Colonic mucosa (tissue), 4 donors: ENCODE measurements at regions not wholly inside any gene's neighbourhood (a gene's known extent, or its start where the extent isn't known, plus 50 kb on each side); places are given as distances from the start of the nearest gene placed in this dataset.
"Not testable (repeated sequence)": the region's sequence is repeated elsewhere in the genome, so short reads cannot be mapped to it uniquely, and the experiment has no call there.

Source experiments
- DNase-seq: peaks from one replicate; pipeline ENCODE4 v3.0.0-alpha.2; 2020
- H3K27ac ChIP-seq: fragments of 200-600 bp; one replicate; pipeline ENCODE4 v1.8.0; 2021
- H3K27me3 ChIP-seq: fragments of 200-600 bp; one replicate; pipeline ENCODE4 v1.8.0; 2021
- H3K36me3 ChIP-seq: fragments of 200-600 bp; one replicate; pipeline ENCODE4 v1.8.0; 2021
- H3K4me1 ChIP-seq: fragments of 200-600 bp; one replicate; pipeline ENCODE4 v1.8.0; 2021; ENCODE audit warnings: mild to moderate bottlenecking
- H3K4me3 ChIP-seq: fragments of 200-600 bp; one replicate; pipeline ENCODE4 v1.8.0; 2021
- H3K9ac ChIP-seq, 2 donors: one replicate each; pipeline ENCODE4 v1.7.0; 2013; ENCODE audit warnings: control low read depth in 2 of 2, low read depth in 2 of 2, low read length in 2 of 2
- H3K9me3 ChIP-seq: fragments of 200-600 bp; one replicate; pipeline ENCODE4 v1.8.0; 2021
- intact Hi-C: fragments of 100-400 bp; cut with DNase I; formaldehyde crosslinking; loops from one replicate; pipeline ENCODE4 v1.14.1; 2022
- donor health status: healthy.
- donor health status: DM: no; HTN: no; CAD: no.
- donor health status: DM: no; HTN: no; CAD: no.

GRCh38 chr22:15880926-15881325 is 191.1 kb downstream of the POTEH start:
- H3K4me3 ChIP-seq, H3K36me3 ChIP-seq, intact Hi-C loops, DNase-seq, H3K9me3 ChIP-seq, H3K9ac ChIP-seq, H3K27ac ChIP-seq, H3K27me3 ChIP-seq, H3K4me1 ChIP-seq: not testable (repeated sequence)

- H3K36me3 ChIP-seq, H3K27me3 ChIP-seq, H3K4me3 ChIP-seq, DNase-seq, H3K9ac ChIP-seq, H3K4me1 ChIP-seq, H3K27ac ChIP-seq, intact Hi-C loops, H3K9me3 ChIP-seq: not testable (repeated sequence)
Measured at GRCh38 chr22:15904326-15904725, 214.5 kb downstream of the POTEH start.

GRCh38 chr22:15911704-15912103 is 221.9 kb downstream of the POTEH start:
- H3K4me1 ChIP-seq, intact Hi-C loops, H3K27ac ChIP-seq, H3K36me3 ChIP-seq, H3K27me3 ChIP-seq, H3K4me3 ChIP-seq, H3K9me3 ChIP-seq, H3K9ac ChIP-seq, DNase-seq: not testable (repeated sequence)

GRCh38 chr22:15919120-15919519 is 229.3 kb downstream of the POTEH start:
- H3K27me3 ChIP-seq, H3K27ac ChIP-seq, H3K9ac ChIP-seq, H3K4me1 ChIP-seq, H3K9me3 ChIP-seq, H3K4me3 ChIP-seq, intact Hi-C loops, H3K36me3 ChIP-seq, DNase-seq: not testable (repeated sequence)

GRCh38 chr22:15920941-15921340 is 231.1 kb downstream of the POTEH start:
- H3K27me3 ChIP-seq, H3K9ac ChIP-seq, intact Hi-C loops, H3K36me3 ChIP-seq, H3K9me3 ChIP-seq, H3K27ac ChIP-seq, DNase-seq, H3K4me1 ChIP-seq, H3K4me3 ChIP-seq: not testable (repeated sequence)

GRCh38 chr22:15922132-15922531 is 232.3 kb downstream of the POTEH start:
- H3K4me1 ChIP-seq, H3K36me3 ChIP-seq, H3K27me3 ChIP-seq, DNase-seq, H3K4me3 ChIP-seq, H3K9me3 ChIP-seq, H3K27ac ChIP-seq, H3K9ac ChIP-seq, intact Hi-C loops: not testable (repeated sequence)

GRCh38 chr22:15922666-15923065 is 232.8 kb downstream of the POTEH start:
- H3K27me3 ChIP-seq, H3K4me3 ChIP-seq, DNase-seq, H3K36me3 ChIP-seq, H3K9me3 ChIP-seq, H3K4me1 ChIP-seq, intact Hi-C loops, H3K9ac ChIP-seq, H3K27ac ChIP-seq: not testable (repeated sequence)

- H3K4me3 ChIP-seq, H3K9ac ChIP-seq, H3K4me1 ChIP-seq, intact Hi-C loops, H3K9me3 ChIP-seq, H3K27ac ChIP-seq, DNase-seq, H3K27me3 ChIP-seq, H3K36me3 ChIP-seq: not testable (repeated sequence)
Measured at GRCh38 chr22:15924820-15925219, 235.0 kb downstream of the POTEH start.

GRCh38 chr22:15927172-15927571 is 237.3 kb downstream of the POTEH start:
- DNase-seq, H3K36me3 ChIP-seq, intact Hi-C loops, H3K4me1 ChIP-seq, H3K27ac ChIP-seq, H3K27me3 ChIP-seq, H3K9ac ChIP-seq, H3K4me3 ChIP-seq, H3K9me3 ChIP-seq: not testable (repeated sequence)
